B cell (primary cell): ENCODE measurements at regions not wholly inside any gene's neighbourhood (a gene's known extent, or its start where the extent isn't known, plus 50 kb on each side); places are given as distances from the start of the nearest gene placed in this dataset.

ENCODE experiments used
- CTCF ChIP-seq: fragments of 200-600 bp; IDR thresholded peaks from one replicate; pipeline ENCODE4 v1.8.0; 2022; ENCODE audit warnings: antibody characterized with exemption, mild to moderate bottlenecking
- EZH2 ChIP-seq: IDR thresholded peaks from 2 replicates; pipeline ENCODE4 v1.6.1; 2012; ENCODE audit warnings: borderline replicate concordance, low read depth, mild to moderate bottlenecking, moderate library complexity, low read length; ENCODE audit not compliant: insufficient read depth, poor library complexity, severe bottlenecking

- TF ChIP-seq CTCF (no peak), EZH2 (no peak)
These were observed 125.7 kb downstream of the PHLDA1 start for GRCh38 chr12:75905922-75906321.
